Upper lobe of right lung (tissue), 1 donor: ENCODE measurements at regions not wholly inside any gene's neighbourhood (a gene's known extent, or its start where the extent isn't known, plus 50 kb on each side); places are given as distances from the start of the nearest gene placed in this dataset.

Experiments
- ATAC-seq: fragments of 200-7000 bp; cut with Tn5 transposase; one replicate; pipeline ENCODE4 v1.9.1; 2020; ENCODE audit warnings: mild to moderate bottlenecking, moderate library complexity
- DNase-seq: peaks from one replicate; pipeline ENCODE4 v3.0.0-alpha.2; 2020
- H3K27ac ChIP-seq: fragments of 200-600 bp; one replicate; pipeline ENCODE4 v1.8.0; 2022
- H3K27me3 ChIP-seq: fragments of 200-600 bp; one replicate; pipeline ENCODE4 v1.8.0; 2022; ENCODE audit warnings: mild to moderate bottlenecking
- H3K36me3 ChIP-seq: fragments of 200-600 bp; one replicate; pipeline ENCODE4 v1.8.0; 2022
- H3K4me1 ChIP-seq: fragments of 200-600 bp; one replicate; pipeline ENCODE4 v1.8.0; 2022
- H3K4me3 ChIP-seq: fragments of 200-600 bp; one replicate; pipeline ENCODE4 v1.8.0; 2022; ENCODE audit warnings: mild to moderate bottlenecking
- H3K9me3 ChIP-seq: fragments of 200-600 bp; one replicate; pipeline ENCODE4 v1.8.0; 2022
- intact Hi-C: fragments of 100-400 bp; cut with DNase I; formaldehyde crosslinking; loops from one replicate; pipeline ENCODE4 v1.11.0; 2022
- TF ChIP-seq, protein P1 (sequence below): fragments of 200-600 bp; IDR thresholded peaks from one replicate; pipeline ENCODE4 v1.8.0; 2022; ENCODE audit warnings: antibody characterized with exemption
- donor health status: DM: no; HTN: yes; CAD: no; lungs with severe emphysema.

DNA sequence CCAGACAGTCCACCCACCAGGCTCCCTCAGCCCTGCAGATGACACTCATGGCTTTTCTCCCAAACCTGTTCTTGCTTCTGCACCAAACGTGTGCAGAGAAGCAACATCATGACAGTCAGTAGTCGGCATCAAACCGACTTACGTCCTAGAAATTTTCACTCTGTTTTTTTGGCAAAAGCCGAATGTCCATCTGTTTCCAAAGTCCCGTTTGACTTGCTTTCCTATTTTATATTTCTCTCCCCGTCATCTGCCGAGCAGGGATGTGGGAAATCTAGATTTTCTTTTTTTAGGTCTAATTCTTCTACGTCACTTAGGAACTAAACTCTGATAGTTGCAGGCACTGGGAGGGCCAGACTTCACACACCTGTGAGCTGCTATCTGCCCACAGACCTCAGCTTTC is 104.9 kb downstream of the RMI2 start:
- DNase-seq, result no peak
- no peak overlapping the region for H3K27ac ChIP-seq
- H3K9me3 ChIP-seq, result no peaks in the 10 kb centered on the region
- H3K36me3 ChIP-seq, result no peaks in the 10 kb centered on the region
- intact Hi-C loops, result no loop called here
- TF ChIP-seq, protein P1, sequence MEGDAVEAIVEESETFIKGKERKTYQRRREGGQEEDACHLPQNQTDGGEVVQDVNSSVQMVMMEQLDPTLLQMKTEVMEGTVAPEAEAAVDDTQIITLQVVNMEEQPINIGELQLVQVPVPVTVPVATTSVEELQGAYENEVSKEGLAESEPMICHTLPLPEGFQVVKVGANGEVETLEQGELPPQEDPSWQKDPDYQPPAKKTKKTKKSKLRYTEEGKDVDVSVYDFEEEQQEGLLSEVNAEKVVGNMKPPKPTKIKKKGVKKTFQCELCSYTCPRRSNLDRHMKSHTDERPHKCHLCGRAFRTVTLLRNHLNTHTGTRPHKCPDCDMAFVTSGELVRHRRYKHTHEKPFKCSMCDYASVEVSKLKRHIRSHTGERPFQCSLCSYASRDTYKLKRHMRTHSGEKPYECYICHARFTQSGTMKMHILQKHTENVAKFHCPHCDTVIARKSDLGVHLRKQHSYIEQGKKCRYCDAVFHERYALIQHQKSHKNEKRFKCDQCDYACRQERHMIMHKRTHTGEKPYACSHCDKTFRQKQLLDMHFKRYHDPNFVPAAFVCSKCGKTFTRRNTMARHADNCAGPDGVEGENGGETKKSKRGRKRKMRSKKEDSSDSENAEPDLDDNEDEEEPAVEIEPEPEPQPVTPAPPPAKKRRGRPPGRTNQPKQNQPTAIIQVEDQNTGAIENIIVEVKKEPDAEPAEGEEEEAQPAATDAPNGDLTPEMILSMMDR, result no peak
- H3K4me3 ChIP-seq, result no peak overlapping the region
- H3K27me3 ChIP-seq, result no peaks in the 10 kb centered on the region
- H3K4me1 ChIP-seq, result no peaks in the 10 kb centered on the region
- no peak for ATAC-seq

DNA sequence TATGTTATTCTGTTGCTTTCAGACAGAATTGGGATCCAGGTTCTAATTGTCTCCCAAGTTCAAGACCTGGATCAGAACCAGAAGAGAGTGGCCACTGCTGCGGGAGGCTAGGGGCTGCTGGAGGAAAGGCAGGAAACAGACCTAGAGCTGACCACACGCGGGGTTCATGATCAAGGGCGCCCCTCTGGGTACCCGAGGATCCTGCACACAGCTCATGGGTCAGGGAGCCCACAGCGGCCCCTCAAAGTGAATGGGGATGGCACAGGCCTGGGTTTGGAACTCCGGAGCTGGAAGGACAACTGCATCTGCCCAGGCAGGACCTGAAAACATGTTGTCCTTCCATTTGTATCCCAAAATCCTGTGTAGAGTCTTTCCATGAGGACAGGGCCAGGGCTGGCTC is 107.0 kb downstream of the RMI2 start:
- intact Hi-C loops, result no loop called here
- ATAC-seq (no peak), DNase-seq (no peak)
- H3K4me3 ChIP-seq, result no peak overlapping the region
- TF ChIP-seq, protein P1, result no peak
- no peak overlapping the region for H3K27ac ChIP-seq
- no peaks in the 10 kb centered on the region for H3K36me3 ChIP-seq
- no peaks in the 10 kb centered on the region for H3K4me1 ChIP-seq
- no peaks in the 10 kb centered on the region for H3K27me3 ChIP-seq
- H3K9me3 ChIP-seq, result no peaks in the 10 kb centered on the region

DNA sequence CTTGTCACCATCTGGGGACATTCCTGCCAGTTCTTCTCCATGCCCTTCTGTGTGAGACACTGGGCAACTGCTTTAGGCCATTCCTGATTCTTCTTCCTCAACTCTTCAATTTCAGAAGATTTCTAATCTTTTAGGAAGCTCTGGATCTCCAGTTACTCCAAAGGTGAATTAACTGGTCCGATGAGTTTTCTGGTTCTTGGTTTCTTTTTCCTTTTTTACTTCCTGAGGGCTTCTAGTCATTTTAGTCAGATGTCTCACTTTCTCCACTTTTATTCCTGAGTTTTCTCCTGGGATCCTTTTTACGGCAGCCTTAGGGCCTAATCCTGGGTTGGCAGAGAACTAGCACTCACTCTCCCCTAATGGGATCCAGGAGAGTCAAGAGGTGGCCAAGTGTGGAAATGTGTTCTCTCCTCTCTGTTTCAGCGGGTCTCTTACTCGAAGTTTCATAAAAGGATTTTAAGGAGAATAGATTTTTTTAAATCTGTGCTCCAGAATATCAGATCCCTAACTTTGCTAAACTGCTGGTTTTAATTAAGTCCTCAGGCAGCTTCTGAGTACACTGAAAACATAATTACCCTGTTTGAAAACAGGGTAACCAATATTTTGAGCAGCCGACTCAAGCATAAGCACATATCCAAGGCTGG is 107.6 kb downstream of the RMI2 start:
- Histone ChIP-seq H3K27ac (no peak overlapping the region), H3K4me1 (no peaks in the 10 kb centered on the region), H3K27me3 (no peaks in the 10 kb centered on the region), H3K4me3 (no peak overlapping the region), H3K36me3 (no peaks in the 10 kb centered on the region), H3K9me3 (no peaks in the 10 kb centered on the region)
- ATAC-seq, result no peak
- TF ChIP-seq, protein P1, result no peak
- DNase-seq, result no peak
- intact Hi-C loops, result no loop called here

- ATAC-seq (no peak), DNase-seq (no peak)
- H3K27me3 ChIP-seq, result no peaks in the 10 kb centered on the region
- H3K27ac ChIP-seq, result no peak overlapping the region
- H3K4me3 ChIP-seq, result no peak overlapping the region
- H3K36me3 ChIP-seq, result no peaks in the 10 kb centered on the region
- intact Hi-C loops, result no loop called here
- H3K4me1 ChIP-seq, result peaks cover 3% of the 10 kb centered on the region
- H3K9me3 ChIP-seq, result no peaks in the 10 kb centered on the region
- TF ChIP-seq, protein P1, result no peak
Measured at GRCh38 chr16:11456741-11457140, 111.5 kb downstream of the RMI2 start.

DNA sequence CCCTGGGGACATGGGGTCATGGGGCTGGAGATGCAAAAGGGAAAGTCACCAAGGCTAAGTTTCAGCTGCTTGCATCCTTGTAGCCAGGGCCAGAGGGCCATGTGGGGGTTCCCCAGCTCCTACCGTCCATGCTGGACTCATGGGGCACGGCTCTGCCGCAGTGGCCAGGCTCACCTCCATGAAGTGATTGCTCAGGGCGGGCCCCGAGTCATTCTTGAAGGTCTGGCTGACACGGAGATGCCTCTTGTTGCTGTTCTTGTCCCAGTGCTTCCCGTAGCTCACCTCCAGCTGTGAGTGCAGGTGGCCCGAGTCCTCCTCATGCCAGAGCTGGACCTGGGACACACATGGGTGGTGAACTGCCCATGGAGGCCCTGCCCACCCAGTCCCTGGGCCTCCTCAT is 114.5 kb downstream of the RMI2 start:
- peak; percentile 17 for ATAC-seq
- intact Hi-C loops, result no loop called here
- H3K9me3 ChIP-seq, result no peaks in the 10 kb centered on the region

More for the DNA sequence above, 114.5 kb downstream of the RMI2 start:
- no peak overlapping the region for H3K4me3 ChIP-seq
- H3K27ac ChIP-seq, result no peak overlapping the region
- H3K36me3 ChIP-seq, result no peaks in the 10 kb centered on the region
- no peaks in the 10 kb centered on the region for H3K27me3 ChIP-seq
- TF ChIP-seq, protein P1, result no peak
- DNase-seq, result no peak
- peaks cover 3% of the 10 kb centered on the region for H3K4me1 ChIP-seq
